AG08396 (cell line): ENCODE measurements at regions not wholly inside any gene's neighbourhood (a gene's known extent, or its start where the extent isn't known, plus 50 kb on each side); places are given as distances from the start of the nearest gene placed in this dataset.
"Not testable (repeated sequence)": the region's sequence is repeated elsewhere in the genome, so short reads cannot be mapped to it uniquely, and the experiment has no call there.

Experiments
- DNase-seq: peaks from one replicate; pipeline ENCODE4 v3.0.0; 2012; ENCODE audit warnings: low spot score, mixed read lengths

GRCh38 chr1:29800522-29800956 is 564.2 kb downstream of the PTPRU start:
- peak; percentile 1 for DNase-seq

- peak; percentile 1 for DNase-seq
These were observed 563.8 kb downstream of the PTPRU start for GRCh38 chr1:29800120-29800519.

GRCh38 chr1:29798699-29799566 is 562.6 kb downstream of the PTPRU start:
- DNase-seq, result no peak

- DNase-seq, result not testable (repeated sequence)
These were observed 560.8 kb downstream of the PTPRU start for GRCh38 chr1:29797125-29797524.

GRCh38 chr1:29795965-29796364 is 559.6 kb downstream of the PTPRU start:
- not testable (repeated sequence) for DNase-seq

GRCh38 chr1:29793653-29794348 is 557.5 kb downstream of the PTPRU start:
- peak; percentile 1 for DNase-seq

- peak; percentile 77 for DNase-seq
These were observed 556.8 kb downstream of the PTPRU start for GRCh38 chr1:29793101-29793546.

- peak; percentile 2 for DNase-seq
These were observed 553.6 kb downstream of the PTPRU start for GRCh38 chr1:29789910-29790247.

GRCh38 chr1:29789221-29789909 is 553.0 kb downstream of the PTPRU start:
- DNase-seq, result no peak

- peak; percentile 3 for DNase-seq
These were observed 550.7 kb downstream of the PTPRU start for GRCh38 chr1:29786791-29787732.

- peak; percentile 2 for DNase-seq
These were observed 549.9 kb downstream of the PTPRU start for GRCh38 chr1:29786195-29786594.

GRCh38 chr1:29785554-29785953 is 549.2 kb downstream of the PTPRU start:
- no peak for DNase-seq

- no peak for DNase-seq
These were observed 548.8 kb downstream of the PTPRU start for GRCh38 chr1:29785137-29785527.

GRCh38 chr1:29784276-29785136 is 548.2 kb downstream of the PTPRU start:
- no peak for DNase-seq

- no peak for DNase-seq
These were observed 547.4 kb downstream of the PTPRU start for GRCh38 chr1:29783508-29784275.

- DNase-seq, result no peak
These were observed 546.7 kb downstream of the PTPRU start for GRCh38 chr1:29782846-29783507.

- no peak for DNase-seq
These were observed 542.8 kb downstream of the PTPRU start for GRCh38 chr1:29779146-29779545.

- DNase-seq, result no peak
These were observed 541.2 kb downstream of the PTPRU start for GRCh38 chr1:29777522-29777921.

- DNase-seq, result no peak
These were observed 538.0 kb downstream of the PTPRU start for GRCh38 chr1:29774355-29774754.
